ENCODE measurements at regions not wholly inside any gene's neighbourhood (a gene's known extent, or its start where the extent isn't known, plus 50 kb on each side); places are given as distances from the start of the nearest gene placed in this dataset.

DNA sequence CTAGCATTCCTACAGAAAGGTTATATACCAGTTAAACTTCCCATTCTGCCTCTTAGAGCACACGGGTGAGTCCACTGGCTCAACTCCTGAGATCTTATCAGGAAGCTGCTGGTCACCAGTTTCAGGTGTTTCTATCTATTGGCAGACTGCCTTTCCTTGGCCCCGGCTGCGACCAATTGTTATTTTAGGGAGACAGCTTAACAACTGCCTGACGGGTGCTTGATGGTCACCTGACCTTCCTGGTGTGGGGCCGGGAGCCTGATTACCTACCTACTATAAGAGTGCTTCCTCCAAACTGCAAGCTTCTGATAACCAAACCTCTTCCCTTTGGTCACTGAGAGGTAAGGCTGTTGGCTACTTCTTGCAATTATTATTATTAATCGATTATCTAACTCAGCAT lies 122.1 kb upstream of the XIRP2 start:
- no peak for TF ChIP-seq POLR2A (IDR thresholded peaks at IDR 0.05; ENCODE audit: low read length)
- no peak for TF ChIP-seq GATA1 (IDR thresholded peaks at IDR 0.05; ENCODE audit: low read depth, low read length)
